ENCODE measurements at regions not wholly inside any gene's neighbourhood (a gene's known extent, or its start where the extent isn't known, plus 50 kb on each side); places are given as distances from the start of the nearest gene placed in this dataset.

- no peak for DNase-seq
These were observed 73.1 kb upstream of the KCNA4 start for GRCh38 chr11:30089921-30090320.

GRCh38 chr11:30091246-30091645 lies 74.4 kb upstream of the KCNA4 start:
- DNase-seq = no peak

- no peak for DNase-seq
These were observed 74.9 kb upstream of the KCNA4 start for GRCh38 chr11:30091737-30092136.

GRCh38 chr11:30092518-30092917 lies 75.7 kb upstream of the KCNA4 start:
- no peak for DNase-seq

GRCh38 chr11:30100495-30100894 lies 83.7 kb upstream of the KCNA4 start:
- DNase-seq = no peak

- DNase-seq = no peak
These were observed 89.7 kb upstream of the KCNA4 start for GRCh38 chr11:30106222-30107181.

GRCh38 chr11:30107899-30108298 lies 91.1 kb upstream of the KCNA4 start:
- DNase-seq = no peak

GRCh38 chr11:30109774-30110173 lies 92.9 kb upstream of the KCNA4 start:
- no peak for DNase-seq

GRCh38 chr11:30110691-30111090 lies 93.9 kb upstream of the KCNA4 start:
- no peak for DNase-seq

GRCh38 chr11:30111786-30112185 lies 95.0 kb upstream of the KCNA4 start:
- no peak for DNase-seq

- DNase-seq = no peak
These were observed 96.6 kb upstream of the KCNA4 start for GRCh38 chr11:30113326-30113898.

GRCh38 chr11:30116512-30116911 lies 99.7 kb upstream of the KCNA4 start:
- no peak for DNase-seq

GRCh38 chr11:30120045-30120589 lies 103.3 kb upstream of the KCNA4 start:
- DNase-seq = no peak

- no peak for DNase-seq
These were observed 105.4 kb upstream of the FSHB start for GRCh38 chr11:30125456-30125855.

GRCh38 chr11:30128269-30128932 lies 102.4 kb upstream of the FSHB start:
- peak; percentile 23 for DNase-seq

GRCh38 chr11:30131535-30131934 lies 99.3 kb upstream of the FSHB start:
- no peak for DNase-seq

GRCh38 chr11:30133281-30133680 lies 97.5 kb upstream of the FSHB start:
- no peak for DNase-seq

- no peak for DNase-seq
These were observed 87.6 kb upstream of the FSHB start for GRCh38 chr11:30143098-30143705.

GRCh38 chr11:30147293-30147692 lies 83.5 kb upstream of the FSHB start:
- no peak for DNase-seq

GRCh38 chr11:30149998-30150397 lies 80.8 kb upstream of the FSHB start:
- no peak for DNase-seq

- no peak for DNase-seq
These were observed 80.4 kb upstream of the FSHB start for GRCh38 chr11:30150425-30150824.

GRCh38 chr11:30153008-30153407 lies 77.8 kb upstream of the FSHB start:
- no peak for DNase-seq

- DNase-seq = no peak
These were observed 75.4 kb upstream of the FSHB start for GRCh38 chr11:30155428-30155827.

All from NCI-H1048 (cell line).